ENCODE measurements at regions not wholly inside any gene's neighbourhood (a gene's known extent, or its start where the extent isn't known, plus 50 kb on each side); places are given as distances from the start of the nearest gene placed in this dataset.

- TF ChIP-seq CTCF (IDR thresholded peaks at IDR 0.05): no peak
- ATAC-seq (ENCODE audit: low FRiP score): no peak
Observed at GRCh38 chr20:39117491-39117890, 155.3 kb downstream of the DHX35 start.

GRCh38 chr20:39116020-39116419, 153.9 kb downstream of the DHX35 start:
- ATAC-seq (ENCODE audit: low FRiP score) (no peak), DNase-seq (ENCODE audit: low spot score) (no peak)
- no peak for TF ChIP-seq CTCF (IDR thresholded peaks at IDR 0.05)

More at GRCh38 chr20:39117491-39117890, 155.3 kb downstream of the DHX35 start:
- DNase-seq (ENCODE audit: low spot score): no peak

- no peak for DNase-seq (ENCODE audit: low spot score)
- no peak for TF ChIP-seq CTCF (IDR thresholded peaks at IDR 0.05)
- no peak for ATAC-seq (ENCODE audit: low FRiP score)
Observed at GRCh38 chr20:39112178-39112743, 150.1 kb downstream of the DHX35 start.

- ATAC-seq (ENCODE audit: low FRiP score): no peak
- no peak for TF ChIP-seq CTCF (IDR thresholded peaks at IDR 0.05)
Observed at GRCh38 chr20:39111359-39112177, 149.4 kb downstream of the DHX35 start.

GRCh38 chr20:39110819-39111136, 148.6 kb downstream of the DHX35 start:
- ATAC-seq (ENCODE audit: low FRiP score): no peak

More at GRCh38 chr20:39111359-39112177, 149.4 kb downstream of the DHX35 start:
- no peak for DNase-seq (ENCODE audit: low spot score)

GRCh38 chr20:39109933-39110818, 148.0 kb downstream of the DHX35 start:
- ATAC-seq (ENCODE audit: low FRiP score): no peak
- DNase-seq (ENCODE audit: low spot score): no peak
- no peak for TF ChIP-seq CTCF (IDR thresholded peaks at IDR 0.05)

More at GRCh38 chr20:39110819-39111136, 148.6 kb downstream of the DHX35 start:
- no peak for TF ChIP-seq CTCF (IDR thresholded peaks at IDR 0.05)
- no peak for DNase-seq (ENCODE audit: low spot score)

Measured in omental fat pad (tissue), 3 donors.